ENCODE measurements at regions not wholly inside any gene's neighbourhood (a gene's known extent, or its start where the extent isn't known, plus 50 kb on each side); places are given as distances from the start of the nearest gene placed in this dataset.

- Histone ChIP-seq H2BK120ac (ENCODE audit: low read depth, low read length, poor library complexity, severe bottlenecking) (no peak overlapping the region), H4K20me1 (ENCODE audit: control insufficient read depth, insufficient read depth, insufficient read length) (no peaks in the 10 kb centered on the region), H2BK15ac (ENCODE audit: low read depth, low read length) (no peak overlapping the region), H3K14ac (ENCODE audit: insufficient read depth, low read length) (no peak overlapping the region), H3K18ac (ENCODE audit: insufficient read length, low read depth, low read length) (no peak overlapping the region), H3K23ac (ENCODE audit: insufficient read length, low read depth, low read length) (no peak overlapping the region), H3K4me2 (ENCODE audit: insufficient read depth, insufficient read length, low read length) (no peak overlapping the region), H2BK12ac (ENCODE audit: insufficient read length, low read depth, low read length) (no peak overlapping the region), H3K79me2 (ENCODE audit: insufficient read depth, low read length) (no peaks in the 10 kb centered on the region), H3K23me2 (ENCODE audit: insufficient read length, low read depth, low read length, poor library complexity, severe bottlenecking) (no peaks in the 10 kb centered on the region), H3K4me1 (ENCODE audit: insufficient read depth, low read length) (0 out of 2 replicates have a peak, but pooled peaks cover 3% of the 10 kb centered on the region), H2AK5ac (ENCODE audit: insufficient read length, low read length) (no peak overlapping the region), H2BK5ac (ENCODE audit: insufficient read length, low read length) (no peak overlapping the region), H2BK20ac (ENCODE audit: low read depth, low read length, poor library complexity, severe bottlenecking) (no peak overlapping the region), H3K9me3 (ENCODE audit: control insufficient read depth, low read depth, low read length) (no peaks in the 10 kb centered on the region), H3K56ac (ENCODE audit: insufficient read length, low read depth, low read length) (no peak overlapping the region), H3K9ac (ENCODE audit: extremely low read depth, insufficient read length, low read length) (no peak overlapping the region), H3K79me1 (ENCODE audit: insufficient read depth, low read depth, low read length, poor library complexity, severe bottlenecking) (no peaks in the 10 kb centered on the region), H3T11ph (ENCODE audit: low read length) (no peak overlapping the region), H4K5ac (ENCODE audit: insufficient read length, low read depth, low read length) (no peak overlapping the region), H3K27me3 (ENCODE audit: insufficient read depth, low read length) (no peaks in the 10 kb centered on the region), H3K4ac (ENCODE audit: low read depth, low read length) (no peak overlapping the region), H2AFZ (ENCODE audit: low read length) (no peak overlapping the region), H4K8ac (replicated peaks; ENCODE audit: insufficient read length, low read depth, low read length) (no peak overlapping the region), H3K27ac (ENCODE audit: insufficient read length, low read depth, low read length) (no peak overlapping the region), H4K91ac (ENCODE audit: insufficient read length, low read depth, low read length) (no peak overlapping the region)
- no peak for TF ChIP-seq CTCF (conservative IDR thresholded peaks at IDR 0.05)
- no peak overlapping the region for H3K27ac Mint-ChIP-seq
- H3K27me3 Mint-ChIP-seq (ENCODE audit: low read depth), result no peaks in the 10 kb centered on the region
- no CpG with 5 or more reads among the region's 2 CpGs for WGBS (ENCODE audit: extremely low coverage, insufficient read length, low lambda C conversion rate)
- no peak overlapping the region for H3K4me3 Mint-ChIP-seq
- H3K36me3 Mint-ChIP-seq (ENCODE audit: insufficient read depth in 1 of 3, low read depth in 3 of 3), result peaks cover 5 to 12% (median 11%) of the 10 kb centered on the region in 3 experiments; a peak in 6 of 7 replicates
- peaks cover 7 to 8% of the 10 kb centered on the region in 2 experiments; a peak in 3 of 4 replicates for H3K4me1 Mint-ChIP-seq
- no peak for DNase-seq
- H3K9me3 Mint-ChIP-seq, result no peaks in the 10 kb centered on the region
Measured at GRCh38 chr15:81779181-81779580, 266.6 kb downstream of the MEX3B start.

Data from H9 (cell line).